GM12878 (cell line): ENCODE measurements at regions not wholly inside any gene's neighbourhood (a gene's known extent, or its start where the extent isn't known, plus 50 kb on each side); places are given as distances from the start of the nearest gene placed in this dataset.

ENCODE experiments used
- ATAC-seq: fragments of 200-7000 bp; cut with Tn5 transposase; 3 replicates; pipeline ENCODE4 v1.9.1; 2020; ENCODE audit warnings: mild to moderate bottlenecking, moderate library complexity
- BruUV-seq: library from RNA; stranded (reverse); fragments of 400-500 nt; replicated peaks from 2 replicates; lab custom pipeline; 2021; lab: Mats Ljungman, UMichigan
- CTCF ChIA-PET: fragments of 300-600 bp; sonication (Branson Sonifier 250); formaldehyde crosslinking; extraction: SDS; loops from one replicate; lab custom pipeline; 2021; ENCODE audit warnings: inconsistent platforms; lab: Yijun Ruan, JAX
- POLR2A ChIA-PET: fragments of 350-600 bp; formaldehyde crosslinking; extraction: SDS; loops from one replicate; lab custom pipeline; 2021; ENCODE audit warnings: inconsistent platforms; lab: Charles Lee
- RAD21 ChIA-PET: fragments of 300-600 bp; sonication (Branson Sonifier 250); formaldehyde crosslinking; loops from one replicate; lab custom pipeline; 2023; ENCODE audit warnings: antibody characterized with exemption; ENCODE audit not compliant: unreplicated experiment; lab: Charles Lee
- SMC1A ChIA-PET: fragments of 300-600 bp; sonication (Branson Sonifier 250); formaldehyde crosslinking; loops from one replicate; lab custom pipeline; 2023; ENCODE audit not compliant: unreplicated experiment, uncharacterized antibody; lab: Charles Lee
- DNase-seq: peaks from one replicate; pipeline ENCODE4 v3.0.0-alpha.2; 2011; ENCODE audit warnings: low read depth, low spot score
- FAIRE-seq: peaks from 3 replicates; lab custom pipeline; 2011; peaks lifted over from hg19 to GRCh38; lab: Jason Lieb, UNC
- H2AFZ ChIP-seq: 2 replicates; pipeline ENCODE4 v1.6.0; 2011; ENCODE audit warnings: low read depth, low read length, control low read depth; ENCODE audit not compliant: control insufficient read depth
- H3K27ac ChIP-seq: 2 replicates; pipeline ENCODE4 v1.5.1; 2011; ENCODE audit warnings: control low read depth; ENCODE audit not compliant: control insufficient read depth, insufficient read depth
- H3K27me3 ChIP-seq, 2 experiments: replicated peaks in 1 of 2; 2 replicates each; pipeline versions ENCODE4 v1.6.0 to v1.6.1; 2011; ENCODE audit warnings: low read length in 1 of 2; ENCODE audit not compliant: control insufficient read depth in 2 of 2, insufficient read depth in 2 of 2
- H3K36me3 ChIP-seq, 2 experiments: 2 replicates each; pipeline ENCODE4 v1.5.1; 2011; ENCODE audit warnings: low read length in 1 of 2; ENCODE audit not compliant: control insufficient read depth in 2 of 2, insufficient read depth in 2 of 2
- H3K4me1 ChIP-seq: 2 replicates; pipeline ENCODE4 v1.6.1; 2011; ENCODE audit warnings: mild to moderate bottlenecking, low read length, moderate library complexity, mixed read lengths; ENCODE audit not compliant: control insufficient read depth, insufficient read depth
- H3K4me2 ChIP-seq: 2 replicates; pipeline ENCODE4 v1.6.0; 2011; ENCODE audit warnings: control low read depth; ENCODE audit not compliant: control insufficient read depth, insufficient read depth
- H3K4me3 ChIP-seq: fragments of 200-600 bp; sonication (generic); 2 replicates; pipeline ENCODE4 v1.5.1; 2016
- H3K79me2 ChIP-seq: 2 replicates; pipeline ENCODE4 v1.6.0; 2011; ENCODE audit warnings: low read length; ENCODE audit not compliant: control insufficient read depth, insufficient read depth
- H3K9ac ChIP-seq: 2 replicates; pipeline ENCODE4 v1.8.0; 2011; ENCODE audit warnings: low read length, control low read depth, mixed read lengths; ENCODE audit not compliant: control insufficient read depth, insufficient read depth
- H3K9me3 ChIP-seq: replicated peaks from 3 replicates; pipeline ENCODE4 v1.5.1; 2011; ENCODE audit warnings: mild to moderate bottlenecking, low read length; ENCODE audit not compliant: control insufficient read depth, insufficient read depth
- H4K20me1 ChIP-seq: 2 replicates; pipeline ENCODE4 v1.6.0; 2011; ENCODE audit not compliant: control insufficient read depth, insufficient read depth
- BCL11A ChIP-seq: IDR thresholded peaks from 2 replicates; pipeline ENCODE4 v1.6.1; 2011; ENCODE audit warnings: low read depth, low read length
- BRCA1 ChIP-seq: IDR thresholded peaks from 2 replicates; pipeline ENCODE4 v1.6.1; 2011; ENCODE audit warnings: low read depth, low read length, improper control_type of control experiment
- CEBPB ChIP-seq, 2 experiments: fragments of 150-350 bp in 1 of 2; IDR thresholded peaks; 2 replicates each; pipeline ENCODE4 v1.6.1; 2012 to 2014; ENCODE audit warnings: low read depth in 2 of 2, low read length in 2 of 2, borderline replicate concordance in 1 of 2, inconsistent platforms in 1 of 2
- KDM1A ChIP-seq: fragments of 200-600 bp; sonication (generic); IDR thresholded peaks from 2 replicates; pipeline ENCODE4 v1.6.1; 2016; ENCODE audit warnings: borderline replicate concordance
- MYC ChIP-seq: IDR thresholded peaks from 2 replicates; pipeline ENCODE4 v1.6.1; 2011; ENCODE audit warnings: mild to moderate bottlenecking, low read length, moderate library complexity, inconsistent platforms; ENCODE audit not compliant: insufficient read depth, insufficient replicate concordance, insufficient read length, severe bottlenecking
- NFXL1 ChIP-seq: fragments of 450-650 bp; IDR thresholded peaks from 2 replicates; pipeline ENCODE4 v1.6.1; 2017; ENCODE audit warnings: antibody characterized with exemption, mild to moderate bottlenecking, borderline replicate concordance
- PAX5 ChIP-seq: IDR thresholded peaks from 2 replicates; pipeline ENCODE4 v1.6.1; 2011; ENCODE audit warnings: low read depth, low read length, borderline replicate concordance
- PAX8 ChIP-seq: fragments of 450-650 bp; IDR thresholded peaks from 2 replicates; pipeline ENCODE4 v1.6.1; 2017; ENCODE audit warnings: mild to moderate bottlenecking, moderate library complexity
- PBX3 ChIP-seq: IDR thresholded peaks from 2 replicates; pipeline ENCODE4 v1.6.1; 2011; ENCODE audit warnings: mild to moderate bottlenecking, low read depth, low read length, moderate library complexity; ENCODE audit not compliant: insufficient replicate concordance
- POU2F2 ChIP-seq: IDR thresholded peaks from 3 replicates; pipeline ENCODE4 v1.6.1; 2011; ENCODE audit warnings: low read depth, mild to moderate bottlenecking, low read length, borderline replicate concordance
- PRDM15 ChIP-seq: fragments of 450-650 bp; formaldehyde crosslinking; IDR thresholded peaks from 2 replicates; pipeline ENCODE4 v1.4.0; 2020; ENCODE audit warnings: mild to moderate bottlenecking, moderate library complexity
- RELB ChIP-seq: fragments of 450-650 bp; IDR thresholded peaks from 2 replicates; pipeline ENCODE4 v1.6.1; 2017; ENCODE audit warnings: low read depth, mild to moderate bottlenecking, moderate library complexity
- REST ChIP-seq: IDR thresholded peaks from 2 replicates; pipeline ENCODE4 v1.6.1; 2012; ENCODE audit warnings: mild to moderate bottlenecking, low read depth, low read length
- TBL1XR1 ChIP-seq: IDR thresholded peaks from 2 replicates; pipeline ENCODE4 v1.6.1; 2012; ENCODE audit warnings: low read depth, low read length, improper control_type of control experiment
- WGBS: methylation state at CpG from one replicate; pipeline ENCODE4 v1.1.6; 2016; ENCODE audit warnings: low lambda C conversion rate; ENCODE audit not compliant: insufficient replicate concordance, insufficient coverage; ENCODE audit errors: missing lambda C conversion rate; 5-methylcytosine and 5-hydroxymethylcytosine counted together
- in situ Hi-C: fragments of 300-500 bp; cut with MboI; formaldehyde crosslinking; loops from 9 replicates; pipeline ENCODE4 v1.14.3; 2018; ENCODE audit warnings: mixed read lengths
- intact Hi-C: fragments of 100-400 bp; cut with micrococcal nuclease; formaldehyde crosslinking; loops from one replicate; pipeline ENCODE4 v1.14.2; 2022; ENCODE audit not compliant: unreplicated experiment

- intact Hi-C loops (no loop called here), in situ Hi-C loops (no loop called here)
- Histone ChIP-seq H4K20me1 (no peaks in the 10 kb centered on the region), H3K4me1 (no peaks in the 10 kb centered on the region), H3K9ac (no peak overlapping the region), H3K4me3 (no peak overlapping the region), H2AFZ (no peak overlapping the region), H3K9me3 (no peaks in the 10 kb centered on the region), H3K27me3 (no peaks in the 10 kb centered on the region; a peak in 1 of 4 replicates), H3K4me2 (no peak overlapping the region), H3K36me3 (no peaks in the 10 kb centered on the region), H3K27ac (no peak overlapping the region), H3K79me2 (no peaks in the 10 kb centered on the region)
- ChIA-PET SMC1A (no interaction called here), POLR2A (no interaction called here), CTCF (interaction anchor here (1.3 to 1.9 kb wide), 2 partner anchors 46 to 141 kb away, joined by 4 to 5 read pairs; no protein-coding TSS in a partner anchor), RAD21 (no interaction called here)
- BruUV-seq = no TSS peak
- WGBS = 0% methylated on average over 1 of the region's 1 CpG
- ATAC-seq = no peak
- no peak for TF ChIP-seq RELB
- TF ChIP-seq CEBPB (IDR thresholded peaks at IDR 0.05; ENCODE audit: borderline replicate concordance in 1 of 2, low read depth in 2 of 2, low read length in 2 of 2) = no peak
- TF ChIP-seq NFXL1 = no peak
- no peak for TF ChIP-seq BCL11A
- no peak for TF ChIP-seq MYC
- TF ChIP-seq PBX3 = no peak
- TF ChIP-seq KDM1A = no peak
- no peak for TF ChIP-seq TBL1XR1
- no peak for TF ChIP-seq REST
- no peak for TF ChIP-seq PRDM15
- no peak for TF ChIP-seq PAX8
- no peak for TF ChIP-seq POU2F2
- no peak for TF ChIP-seq PAX5
- no peak for TF ChIP-seq BRCA1
- no peak for DNase-seq
- FAIRE-seq = no peak
Measured at GRCh38 chr20:9949563-9949962, 85.2 kb upstream of the ANKEF1 start.
